RWPE1 (cell line): ENCODE measurements at regions not wholly inside any gene's neighbourhood (a gene's known extent, or its start where the extent isn't known, plus 50 kb on each side); places are given as distances from the start of the nearest gene placed in this dataset.

Experiments used
- CTCF ChIA-PET: fragments of 350-600 bp; sonication (Branson Sonifier 250); formaldehyde crosslinking; extraction: SDS; loops from one replicate; lab custom pipeline; 2021; lab: Yijun Ruan, JAX
- POLR2A ChIA-PET: fragments of 400-600 bp; formaldehyde crosslinking; extraction: SDS; loops from one replicate; lab custom pipeline; 2020; ENCODE audit warnings: antibody characterized with exemption; ENCODE audit not compliant: low non-redundant PET; lab: Yijun Ruan, JAX
- DNase-seq: peaks from one replicate; pipeline ENCODE4 v3.0.0; 2012; ENCODE audit warnings: low spot score
- H3K27ac ChIP-seq: fragments of 450-650 bp; 2 replicates; pipeline ENCODE4 v1.5.1; 2017
- CTCF ChIP-seq: fragments of 450-650 bp; conservative IDR thresholded peaks from 2 replicates; pipeline ENCODE4 v1.5.1; 2017; ENCODE audit warnings: low read depth, mild to moderate bottlenecking

GRCh38 chr1:208533746-208534598, 289.8 kb upstream of the PLXNA2 start:
- POLR2A ChIA-PET = no interaction called here
- no peak for TF ChIP-seq CTCF
- DNase-seq = no peak
- no peak overlapping the region for H3K27ac ChIP-seq
- CTCF ChIA-PET = interaction anchor here (0.6 kb wide), 1 partner anchor 24 kb away, joined by 3 read pairs; no protein-coding TSS in a partner anchor

DNA sequence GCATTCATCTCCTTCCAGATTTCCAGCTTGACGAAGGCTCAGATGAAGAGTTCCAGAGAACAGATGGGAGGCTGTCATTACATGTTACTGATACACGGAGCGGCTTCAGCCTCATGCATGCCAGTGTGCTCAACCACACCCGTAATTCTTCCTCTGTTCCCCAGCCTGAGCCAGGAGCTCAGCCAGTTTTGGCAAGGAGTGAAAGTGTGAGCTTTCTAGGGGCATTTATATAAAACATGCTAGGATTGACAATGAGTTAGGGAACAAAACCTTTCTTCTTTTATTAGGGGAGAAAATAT, 290.4 kb upstream of the PLXNA2 start:
- ChIA-PET POLR2A (no interaction called here), CTCF (no interaction called here)
- TF ChIP-seq CTCF = no peak
- no peak for DNase-seq
- no peak overlapping the region for H3K27ac ChIP-seq

- DNase-seq = no peak
- no peak for TF ChIP-seq CTCF
- CTCF ChIA-PET = no interaction called here
- no peak overlapping the region for H3K27ac ChIP-seq
- POLR2A ChIA-PET = no interaction called here
Measured at GRCh38 chr1:208534979-208535378, 290.8 kb upstream of the PLXNA2 start.

GRCh38 chr1:208535511-208535910, 291.3 kb upstream of the PLXNA2 start:
- H3K27ac ChIP-seq = no peak overlapping the region
- CTCF ChIA-PET = no interaction called here
- POLR2A ChIA-PET = interaction anchor here (0.6 kb wide), 1 partner anchor 1011 kb away, joined by 6 read pairs; no protein-coding TSS in a partner anchor
- DNase-seq = no peak
- no peak for TF ChIP-seq CTCF

DNA sequence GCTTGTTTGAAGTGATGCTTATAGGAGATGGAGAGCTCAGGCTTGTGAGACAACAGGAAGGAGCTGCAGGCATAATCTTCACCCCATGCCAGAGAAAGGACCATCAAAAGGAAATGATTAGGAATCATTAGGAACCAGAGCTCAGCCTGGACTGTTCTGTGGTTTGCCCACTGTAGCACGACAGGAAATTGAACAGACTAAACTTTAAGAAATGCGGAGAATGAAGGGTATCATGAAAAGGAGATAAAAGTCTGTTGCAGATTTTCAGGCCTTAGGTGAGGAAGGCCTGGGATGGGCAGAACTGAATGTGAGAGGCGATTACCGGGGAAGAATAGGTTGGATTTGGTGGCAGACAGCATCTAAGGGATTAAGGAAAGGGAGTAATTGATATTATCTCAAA, 292.0 kb upstream of the PLXNA2 start:
- POLR2A ChIA-PET = no interaction called here
- no peak overlapping the region for H3K27ac ChIP-seq
- no peak for DNase-seq
- no peak for TF ChIP-seq CTCF
- CTCF ChIA-PET = no interaction called here

DNA sequence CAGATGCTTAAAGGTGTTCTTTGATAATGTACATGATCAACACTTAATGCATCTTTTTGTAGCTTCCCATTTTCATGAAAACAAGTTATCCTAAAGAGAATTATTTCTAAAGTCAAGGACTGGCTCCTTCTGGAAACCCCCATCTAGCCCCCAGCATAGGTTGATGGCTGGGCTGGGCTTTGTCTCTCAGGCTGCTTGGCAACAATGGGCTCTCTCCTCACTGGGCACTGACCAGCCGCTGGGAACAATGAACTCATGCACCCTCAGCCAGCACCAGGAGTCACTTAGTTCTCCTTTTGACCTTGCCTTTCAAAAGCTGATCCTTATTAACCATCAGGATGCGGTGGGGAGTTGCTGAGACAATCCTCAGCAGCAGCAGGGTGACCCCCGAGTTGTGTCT, 293.0 kb upstream of the PLXNA2 start:
- POLR2A ChIA-PET = no interaction called here
- no peak for TF ChIP-seq CTCF
- DNase-seq = no peak
- H3K27ac ChIP-seq = no peak overlapping the region
- CTCF ChIA-PET = interaction anchor here (1.1 kb wide), 1 partner anchor 76 kb away, joined by 3 read pairs; no protein-coding TSS in a partner anchor
